Mucosa of stomach (tissue), 1 donor: ENCODE measurements at regions not wholly inside any gene's neighbourhood (a gene's known extent, or its start where the extent isn't known, plus 50 kb on each side); places are given as distances from the start of the nearest gene placed in this dataset.

Experiments used
- H3K27me3 ChIP-seq: one replicate; pipeline ENCODE4 v1.7.0; 2013; ENCODE audit warnings: mild to moderate bottlenecking, low read length; ENCODE audit not compliant: control insufficient read depth, insufficient read depth
- H3K36me3 ChIP-seq: one replicate; pipeline ENCODE4 v1.7.0; 2013; ENCODE audit warnings: low read length; ENCODE audit not compliant: control insufficient read depth, insufficient read depth
- H3K4me1 ChIP-seq: one replicate; pipeline ENCODE4 v1.7.0; 2013; ENCODE audit warnings: mild to moderate bottlenecking, low read length; ENCODE audit not compliant: control insufficient read depth, insufficient read depth
- H3K4me3 ChIP-seq: one replicate; pipeline ENCODE4 v1.7.0; 2013; ENCODE audit warnings: low read length
- H3K9ac ChIP-seq: one replicate; pipeline ENCODE4 v1.7.0; 2013; ENCODE audit warnings: mild to moderate bottlenecking, low read length, moderate library complexity
- H3K9me3 ChIP-seq: one replicate; pipeline ENCODE4 v1.7.0; 2013; ENCODE audit warnings: mild to moderate bottlenecking, low read length, moderate library complexity; ENCODE audit not compliant: control insufficient read depth
- donor health status: Pancreatic carcinoma.

- Histone ChIP-seq H3K9me3 (no peaks in the 10 kb centered on the region), H3K4me1 (no peaks in the 10 kb centered on the region), H3K9ac (no peak overlapping the region), H3K36me3 (no peaks in the 10 kb centered on the region), H3K27me3 (no peaks in the 10 kb centered on the region), H3K4me3 (no peak overlapping the region)
Measured at GRCh38 chr2:117514371-117514770, 300.1 kb upstream of the DDX18 start.

GRCh38 chr2:117519238-117519637, 295.3 kb upstream of the DDX18 start:
- Histone ChIP-seq H3K4me3 (no peak overlapping the region), H3K27me3 (no peaks in the 10 kb centered on the region), H3K9ac (no peak overlapping the region), H3K4me1 (peaks cover 8% of the 10 kb centered on the region), H3K9me3 (no peaks in the 10 kb centered on the region), H3K36me3 (no peaks in the 10 kb centered on the region)

- H3K36me3 ChIP-seq: no peaks in the 10 kb centered on the region
- no peak overlapping the region for H3K4me3 ChIP-seq
- peaks cover 8% of the 10 kb centered on the region for H3K4me1 ChIP-seq
- no peaks in the 10 kb centered on the region for H3K9me3 ChIP-seq
- H3K9ac ChIP-seq: no peak overlapping the region
- H3K27me3 ChIP-seq: no peaks in the 10 kb centered on the region
Measured at GRCh38 chr2:117519721-117520120, 294.8 kb upstream of the DDX18 start.

- Histone ChIP-seq H3K27me3 (no peaks in the 10 kb centered on the region), H3K9ac (no peak overlapping the region), H3K36me3 (no peaks in the 10 kb centered on the region), H3K4me1 (peaks cover 8% of the 10 kb centered on the region), H3K4me3 (no peak overlapping the region), H3K9me3 (no peaks in the 10 kb centered on the region)
Measured at GRCh38 chr2:117523267-117523666, 291.2 kb upstream of the DDX18 start.

GRCh38 chr2:117523711-117524238, 290.7 kb upstream of the DDX18 start:
- Histone ChIP-seq H3K9me3 (no peaks in the 10 kb centered on the region), H3K9ac (no peak overlapping the region), H3K36me3 (no peaks in the 10 kb centered on the region), H3K4me1 (peaks cover 8% of the 10 kb centered on the region), H3K27me3 (no peaks in the 10 kb centered on the region), H3K4me3 (no peak overlapping the region)

GRCh38 chr2:117536139-117536538, 278.4 kb upstream of the DDX18 start:
- no peaks in the 10 kb centered on the region for H3K4me1 ChIP-seq
- no peak overlapping the region for H3K4me3 ChIP-seq
- no peak overlapping the region for H3K9ac ChIP-seq
- no peaks in the 10 kb centered on the region for H3K27me3 ChIP-seq
- H3K9me3 ChIP-seq: no peaks in the 10 kb centered on the region
- H3K36me3 ChIP-seq: no peaks in the 10 kb centered on the region

- Histone ChIP-seq H3K36me3 (no peaks in the 10 kb centered on the region), H3K9me3 (no peaks in the 10 kb centered on the region), H3K4me1 (no peaks in the 10 kb centered on the region), H3K27me3 (no peaks in the 10 kb centered on the region), H3K9ac (no peak overlapping the region), H3K4me3 (no peak overlapping the region)
Measured at GRCh38 chr2:117537032-117537431, 277.5 kb upstream of the DDX18 start.

GRCh38 chr2:117551858-117552257, 262.6 kb upstream of the DDX18 start:
- Histone ChIP-seq H3K9ac (no peak overlapping the region), H3K36me3 (no peaks in the 10 kb centered on the region), H3K4me1 (peaks cover 26% of the 10 kb centered on the region), H3K9me3 (no peaks in the 10 kb centered on the region), H3K27me3 (no peaks in the 10 kb centered on the region), H3K4me3 (no peak overlapping the region)

- no peaks in the 10 kb centered on the region for H3K27me3 ChIP-seq
- H3K4me3 ChIP-seq: no peak overlapping the region
- H3K9me3 ChIP-seq: no peaks in the 10 kb centered on the region
- H3K4me1 ChIP-seq: peaks cover 29% of the 10 kb centered on the region
- no peaks in the 10 kb centered on the region for H3K36me3 ChIP-seq
- H3K9ac ChIP-seq: no peak overlapping the region
Measured at GRCh38 chr2:117553448-117553847, 261.0 kb upstream of the DDX18 start.

- Histone ChIP-seq H3K9me3 (no peaks in the 10 kb centered on the region), H3K9ac (no peak overlapping the region), H3K4me1 (peaks cover 38% of the 10 kb centered on the region), H3K36me3 (no peaks in the 10 kb centered on the region), H3K4me3 (no peak overlapping the region), H3K27me3 (no peaks in the 10 kb centered on the region)
Measured at GRCh38 chr2:117555965-117556364, 258.5 kb upstream of the DDX18 start.

GRCh38 chr2:117557626-117558025, 256.9 kb upstream of the DDX18 start:
- H3K9ac ChIP-seq: no peak overlapping the region
- H3K4me1 ChIP-seq: peaks cover 31% of the 10 kb centered on the region
- no peaks in the 10 kb centered on the region for H3K36me3 ChIP-seq
- H3K4me3 ChIP-seq: no peak overlapping the region
- no peaks in the 10 kb centered on the region for H3K27me3 ChIP-seq
- H3K9me3 ChIP-seq: no peaks in the 10 kb centered on the region

GRCh38 chr2:117562654-117563053, 251.8 kb upstream of the DDX18 start:
- H3K27me3 ChIP-seq: no peaks in the 10 kb centered on the region
- H3K9ac ChIP-seq: no peak overlapping the region
- H3K36me3 ChIP-seq: no peaks in the 10 kb centered on the region
- no peaks in the 10 kb centered on the region for H3K9me3 ChIP-seq
- H3K4me1 ChIP-seq: peaks cover 8% of the 10 kb centered on the region
- H3K4me3 ChIP-seq: no peak overlapping the region
